ENCODE measurements at regions not wholly inside any gene's neighbourhood (a gene's known extent, or its start where the extent isn't known, plus 50 kb on each side); places are given as distances from the start of the nearest gene placed in this dataset.

- Histone ChIP-seq H3K9me1 (ENCODE audit: insufficient read depth, low read length) (no peaks in the 10 kb centered on the region), H3K4me2 (ENCODE audit: low read depth, low read length) (no peak overlapping the region), H3K9ac (ENCODE audit: low read depth, low read length) (no peak overlapping the region), H3K56ac (ENCODE audit: extremely low read depth, insufficient read depth, low read length) (no peak overlapping the region), H3K23ac (ENCODE audit: low read depth, low read length) (no peak overlapping the region), H2BK5ac (ENCODE audit: low read depth, low read length, poor library complexity, severe bottlenecking) (no peak overlapping the region), H4K91ac (ENCODE audit: insufficient read depth, low read depth, low read length) (no peak overlapping the region), H3K27ac (ENCODE audit: insufficient read depth, low read length) (no peak overlapping the region), H2AFZ (replicated peaks; ENCODE audit: low read length, poor library complexity) (no peak overlapping the region), H3K79me1 (ENCODE audit: low read depth in 1 of 2, low read length in 2 of 2) (no peaks in the 10 kb centered on the region), H3K14ac (replicated peaks; ENCODE audit: low read depth, low read length) (no peak overlapping the region), H2BK120ac (ENCODE audit: low read depth, low read length) (no peak overlapping the region), H3K4me1 (ENCODE audit: control insufficient read depth, insufficient read depth, low read length) (no peaks in the 10 kb centered on the region), H3K4me3 (ENCODE audit: insufficient read depth, low read depth, low read length) (no peak overlapping the region), H4K5ac (ENCODE audit: low read depth, low read length) (no peak overlapping the region), H2AK5ac (ENCODE audit: low read depth, low read length) (no peak overlapping the region), H4K20me1 (ENCODE audit: insufficient read depth, low read length) (no peaks in the 10 kb centered on the region), H3K18ac (ENCODE audit: low read depth, low read length) (no peak overlapping the region), H3K27me3 (ENCODE audit: control insufficient read depth, insufficient read depth, low read length) (no peaks in the 10 kb centered on the region), H4K8ac (ENCODE audit: low read depth in 2 of 2, low read length in 2 of 2) (no peak overlapping the region), H2BK20ac (ENCODE audit: low read depth, low read length) (no peak overlapping the region), H2AK9ac (replicated peaks; ENCODE audit: low read depth, low read length, poor library complexity) (no peak overlapping the region), H2BK15ac (ENCODE audit: low read depth, low read length) (no peak overlapping the region), H3K36me3 (ENCODE audit: control insufficient read depth, insufficient read depth, low read length) (no peaks in the 10 kb centered on the region), H3K4ac (ENCODE audit: low read depth, low read length) (no peak overlapping the region), H3K9me3 (ENCODE audit: control insufficient read depth, insufficient read depth, low read length) (no peaks in the 10 kb centered on the region)
- 100% methylated on average over 1 of the region's 6 CpGs; no CpG with 5 or more reads in 1 of the 2 experiments for WGBS, 2 experiments (ENCODE audit: extremely low coverage in 2 of 2, insufficient read length in 1 of 2)
- dilution Hi-C loops (cut with HindIII; ENCODE audit: low sequenced_read_pairs, unreplicated experiment) (no loop called here), intact Hi-C loops (cut with micrococcal nuclease) (no loop called here), in situ Hi-C loops (cut with MboI; ENCODE audit: low sequenced_read_pairs) (no loop called here)
- DNase-seq (no peak), ATAC-seq (ENCODE audit: low read depth) (no peak)
- ChIA-PET CTCF (no interaction called here), POLR2A (ENCODE audit: unreplicated experiment) (no interaction called here)
- no TSS peak for BruUV-seq (replicated peaks)
- no peak for TF ChIP-seq USF2 (IDR thresholded peaks at IDR 0.05; ENCODE audit: low read depth, low read length)
Measured at GRCh38 chr18:32823226-32823625, 50.4 kb upstream of the KLHL14 start.

All from IMR-90 (cell line).